Frontal cortex (tissue), 3 donors: ENCODE measurements at regions not wholly inside any gene's neighbourhood (a gene's known extent, or its start where the extent isn't known, plus 50 kb on each side); places are given as distances from the start of the nearest gene placed in this dataset.
"Not testable (repeated sequence)": the region's sequence is repeated elsewhere in the genome, so short reads cannot be mapped to it uniquely, and the experiment has no call there.

Experiments
- DNase-seq, 2 donors: peaks; one replicate each; pipeline ENCODE4 v3.0.0; 2012; ENCODE audit warnings: low spot score in 2 of 2
- FAIRE-seq: peaks from 2 replicates; lab custom pipeline; 2012; peaks lifted over from hg19 to GRCh38; lab: Jason Lieb, UNC
- donor health status: control.
- donor health status: control.
- donor health status: control.

GRCh38 chr15:70511972-70512587 lies 251.3 kb downstream of the UACA start:
- DNase-seq, FAIRE-seq: not testable (repeated sequence)

- DNase-seq (no peak), FAIRE-seq (no peak)
Measured at GRCh38 chr15:70510433-70510832, 252.9 kb downstream of the UACA start.

- DNase-seq (no peak), FAIRE-seq (no peak)
Measured at GRCh38 chr15:70509731-70510143, 253.6 kb downstream of the UACA start.

- FAIRE-seq (no peak), DNase-seq (no peak)
Measured at GRCh38 chr15:70509282-70509662, 254.1 kb downstream of the UACA start.

GRCh38 chr15:70508561-70509281 lies 254.6 kb downstream of the UACA start:
- no peak for FAIRE-seq
- DNase-seq = no peak

- no peak for FAIRE-seq
Measured at GRCh38 chr15:70507772-70508371, 255.5 kb downstream of the UACA start.

GRCh38 chr15:70505936-70506912 lies 257.1 kb downstream of the UACA start:
- no peak for FAIRE-seq

More at GRCh38 chr15:70507772-70508371, 255.5 kb downstream of the UACA start:
- DNase-seq = no peak

GRCh38 chr15:70505411-70505919 lies 257.9 kb downstream of the UACA start:
- FAIRE-seq (no peak), DNase-seq (no peak)

More at GRCh38 chr15:70505936-70506912, 257.1 kb downstream of the UACA start:
- DNase-seq = no peak

GRCh38 chr15:70504988-70505387 lies 258.4 kb downstream of the UACA start:
- FAIRE-seq = no peak
- DNase-seq = no peak

GRCh38 chr15:70504299-70504951 lies 258.9 kb downstream of the UACA start:
- FAIRE-seq (no peak), DNase-seq (no peak)

- no peak for DNase-seq
- FAIRE-seq = no peak
Measured at GRCh38 chr15:70503798-70504298, 259.5 kb downstream of the UACA start.

- FAIRE-seq (no peak), DNase-seq (no peak)
Measured at GRCh38 chr15:70503073-70503745, 260.1 kb downstream of the UACA start.

- DNase-seq (no peak), FAIRE-seq (no peak)
Measured at GRCh38 chr15:70502529-70502928, 260.8 kb downstream of the UACA start.

- no peak for FAIRE-seq
- DNase-seq = no peak
Measured at GRCh38 chr15:70501849-70502248, 261.5 kb downstream of the UACA start.

GRCh38 chr15:70501121-70501727 lies 262.1 kb downstream of the UACA start:
- FAIRE-seq (no peak), DNase-seq (no peak)

GRCh38 chr15:70499791-70500190 lies 263.6 kb downstream of the UACA start:
- no peak for FAIRE-seq
- no peak for DNase-seq

- FAIRE-seq = no peak
Measured at GRCh38 chr15:70498096-70498626, 265.2 kb downstream of the UACA start.

GRCh38 chr15:70497661-70498060 lies 265.7 kb downstream of the UACA start:
- no peak for DNase-seq
- FAIRE-seq = no peak

More at GRCh38 chr15:70498096-70498626, 265.2 kb downstream of the UACA start:
- DNase-seq = no peak
